ENCODE measurements at regions not wholly inside any gene's neighbourhood (a gene's known extent, or its start where the extent isn't known, plus 50 kb on each side); places are given as distances from the start of the nearest gene placed in this dataset.
A peak's percentile ranks its signal among the peaks of the same experiment; 100 is the strongest.
"Not testable (repeated sequence)": the region's sequence is repeated elsewhere in the genome, so short reads cannot be mapped to it uniquely, and the experiment has no call there.

DNA sequence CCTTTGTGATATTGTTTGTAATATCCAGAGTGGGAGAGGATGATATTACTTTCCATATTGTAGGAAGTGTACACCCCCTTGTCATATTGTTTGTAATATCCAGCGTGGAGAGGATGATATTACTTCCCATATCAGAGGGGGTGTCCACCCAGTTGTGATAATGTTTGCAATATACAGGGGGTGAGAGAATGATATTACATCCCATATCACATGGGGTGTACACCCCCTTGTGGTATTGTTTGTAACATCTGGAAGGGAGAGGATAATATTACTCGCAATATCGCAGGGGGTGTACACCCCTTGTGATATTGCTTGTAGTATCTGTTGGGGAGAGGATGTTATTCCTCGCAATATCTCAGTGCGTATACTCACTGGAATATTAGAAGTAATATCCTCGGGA lies 61.5 kb downstream of the PRSS23 start:
- H3K36me3 Mint-ChIP-seq (ENCODE audit: low read depth): no peaks in the 10 kb centered on the region
- intact Hi-C loops (cut with micrococcal nuclease): no loop called here
- no peaks in the 10 kb centered on the region for H3K27me3 Mint-ChIP-seq (ENCODE audit: low read depth)
- H3K4me3 Mint-ChIP-seq (ENCODE audit: low read depth): no peak overlapping the region
- DNase-seq (ENCODE audit: low spot score): no peak
- H3K9me3 Mint-ChIP-seq: no peaks in the 10 kb centered on the region
- H3K27ac Mint-ChIP-seq: no peak overlapping the region
- no peaks in the 10 kb centered on the region for H3K4me1 Mint-ChIP-seq (ENCODE audit: low read depth)

GRCh38 chr11:86863476-86863875 lies 63.1 kb downstream of the PRSS23 start:
- DNase-seq (ENCODE audit: low spot score): no peak
- Mint-ChIP-seq H3K27ac (no peak overlapping the region), H3K4me3 (ENCODE audit: low read depth) (no peak overlapping the region), H3K4me1 (ENCODE audit: low read depth) (no peaks in the 10 kb centered on the region), H3K36me3 (ENCODE audit: low read depth) (no peaks in the 10 kb centered on the region), H3K9me3 (no peaks in the 10 kb centered on the region), H3K27me3 (ENCODE audit: low read depth) (no peaks in the 10 kb centered on the region)
- intact Hi-C loops (cut with micrococcal nuclease): no loop called here

DNA sequence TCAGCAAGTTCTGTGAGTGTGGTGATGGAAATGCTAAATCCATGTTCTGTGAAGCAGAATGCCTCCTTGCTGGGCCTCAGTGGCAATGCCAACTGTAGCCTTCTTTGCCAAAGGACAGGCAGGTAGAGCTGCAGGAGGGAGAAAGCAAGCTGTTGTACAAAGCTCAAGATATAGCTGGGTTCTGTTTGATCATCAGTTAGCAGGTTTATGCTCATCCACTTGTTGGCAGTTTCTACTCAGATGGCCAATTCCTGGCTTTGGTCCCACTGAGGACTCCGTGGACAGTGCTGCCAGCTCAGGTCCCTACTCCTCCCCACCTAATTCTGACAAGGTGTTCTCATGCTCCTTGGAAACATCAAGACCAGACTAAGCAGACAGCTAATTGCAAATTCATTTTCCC lies 65.1 kb downstream of the PRSS23 start:
- intact Hi-C loops (cut with micrococcal nuclease): no loop called here
- Mint-ChIP-seq H3K36me3 (ENCODE audit: low read depth) (no peaks in the 10 kb centered on the region), H3K4me3 (ENCODE audit: low read depth) (no peak overlapping the region), H3K9me3 (no peaks in the 10 kb centered on the region), H3K27me3 (ENCODE audit: low read depth) (peaks cover 2% of the 10 kb centered on the region), H3K27ac (no peak overlapping the region), H3K4me1 (ENCODE audit: low read depth) (no peaks in the 10 kb centered on the region)
- DNase-seq (ENCODE audit: low spot score): no peak

DNA sequence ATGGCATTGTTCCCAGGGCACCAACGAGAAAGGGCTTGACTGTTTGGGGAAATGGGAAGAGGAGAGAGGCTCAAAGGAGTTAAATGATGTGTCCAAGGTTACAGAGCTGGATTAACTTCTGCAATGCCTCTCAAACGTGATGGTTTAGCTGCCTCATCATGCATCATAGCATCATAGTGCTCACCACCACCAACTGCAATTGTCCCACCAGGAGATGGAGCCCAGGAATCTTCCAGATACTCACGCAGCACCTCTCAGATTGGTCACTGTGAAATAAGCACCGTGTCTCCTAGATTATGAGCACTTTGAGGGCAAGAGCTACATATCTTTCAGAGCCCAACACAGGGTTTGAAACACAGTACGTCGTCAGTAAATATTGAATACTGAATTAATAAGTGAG lies 69.2 kb downstream of the PRSS23 start:
- Mint-ChIP-seq H3K27me3 (ENCODE audit: low read depth) (peaks cover 6% of the 10 kb centered on the region), H3K9me3 (no peaks in the 10 kb centered on the region), H3K4me3 (ENCODE audit: low read depth) (no peak overlapping the region), H3K27ac (no peak overlapping the region), H3K4me1 (ENCODE audit: low read depth) (no peaks in the 10 kb centered on the region), H3K36me3 (ENCODE audit: low read depth) (no peaks in the 10 kb centered on the region)
- DNase-seq (ENCODE audit: low spot score): no peak
- intact Hi-C loops (cut with micrococcal nuclease): no loop called here

GRCh38 chr11:86869966-86870570 lies 69.7 kb downstream of the PRSS23 start:
- Mint-ChIP-seq H3K27me3 (ENCODE audit: low read depth) (peaks cover 6% of the 10 kb centered on the region), H3K9me3 (no peaks in the 10 kb centered on the region), H3K4me1 (ENCODE audit: low read depth) (no peaks in the 10 kb centered on the region), H3K27ac (no peak overlapping the region), H3K36me3 (ENCODE audit: low read depth) (no peaks in the 10 kb centered on the region), H3K4me3 (ENCODE audit: low read depth) (no peak overlapping the region)
- peak; percentile 14 for DNase-seq (ENCODE audit: low spot score)
- intact Hi-C loops (cut with micrococcal nuclease): loop anchor here (1.0 kb wide), 1 partner anchor 49 kb away; no protein-coding TSS in a partner anchor

GRCh38 chr11:86873573-86874083 lies 73.3 kb downstream of the PRSS23 start:
- H3K27me3 Mint-ChIP-seq (ENCODE audit: low read depth): peaks cover 6% of the 10 kb centered on the region
- DNase-seq (ENCODE audit: low spot score): no peak
- no peaks in the 10 kb centered on the region for H3K4me1 Mint-ChIP-seq (ENCODE audit: low read depth)
- H3K36me3 Mint-ChIP-seq (ENCODE audit: low read depth): no peaks in the 10 kb centered on the region
- intact Hi-C loops (cut with micrococcal nuclease): no loop called here
- no peaks in the 10 kb centered on the region for H3K9me3 Mint-ChIP-seq
- no peak overlapping the region for H3K27ac Mint-ChIP-seq
- H3K4me3 Mint-ChIP-seq (ENCODE audit: low read depth): no peak overlapping the region

GRCh38 chr11:86874304-86875056 lies 74.1 kb downstream of the PRSS23 start:
- H3K4me3 Mint-ChIP-seq (ENCODE audit: low read depth): no peak overlapping the region
- H3K4me1 Mint-ChIP-seq (ENCODE audit: low read depth): no peaks in the 10 kb centered on the region
- peaks cover 6% of the 10 kb centered on the region for H3K27me3 Mint-ChIP-seq (ENCODE audit: low read depth)
- no peak for DNase-seq (ENCODE audit: low spot score)
- H3K36me3 Mint-ChIP-seq (ENCODE audit: low read depth): no peaks in the 10 kb centered on the region
- H3K9me3 Mint-ChIP-seq: no peaks in the 10 kb centered on the region
- H3K27ac Mint-ChIP-seq: no peak overlapping the region
- intact Hi-C loops (cut with micrococcal nuclease): no loop called here

- Mint-ChIP-seq H3K27ac (no peak overlapping the region), H3K4me3 (ENCODE audit: low read depth) (no peak overlapping the region), H3K9me3 (no peaks in the 10 kb centered on the region), H3K27me3 (ENCODE audit: low read depth) (peaks cover 4% of the 10 kb centered on the region), H3K36me3 (ENCODE audit: low read depth) (no peaks in the 10 kb centered on the region), H3K4me1 (ENCODE audit: low read depth) (no peaks in the 10 kb centered on the region)
- intact Hi-C loops (cut with micrococcal nuclease): no loop called here
- no peak for DNase-seq (ENCODE audit: low spot score)
Observed at GRCh38 chr11:86876716-86877234, 76.4 kb downstream of the PRSS23 start.

- Mint-ChIP-seq H3K4me1 (ENCODE audit: low read depth) (no peaks in the 10 kb centered on the region), H3K4me3 (ENCODE audit: low read depth) (no peak overlapping the region), H3K36me3 (ENCODE audit: low read depth) (no peaks in the 10 kb centered on the region), H3K27ac (no peak overlapping the region), H3K27me3 (ENCODE audit: low read depth) (peaks cover 8% of the 10 kb centered on the region), H3K9me3 (no peaks in the 10 kb centered on the region)
- DNase-seq (ENCODE audit: low spot score): no peak
- intact Hi-C loops (cut with micrococcal nuclease): no loop called here
Observed at GRCh38 chr11:86877503-86877902, 77.2 kb downstream of the PRSS23 start.

DNA sequence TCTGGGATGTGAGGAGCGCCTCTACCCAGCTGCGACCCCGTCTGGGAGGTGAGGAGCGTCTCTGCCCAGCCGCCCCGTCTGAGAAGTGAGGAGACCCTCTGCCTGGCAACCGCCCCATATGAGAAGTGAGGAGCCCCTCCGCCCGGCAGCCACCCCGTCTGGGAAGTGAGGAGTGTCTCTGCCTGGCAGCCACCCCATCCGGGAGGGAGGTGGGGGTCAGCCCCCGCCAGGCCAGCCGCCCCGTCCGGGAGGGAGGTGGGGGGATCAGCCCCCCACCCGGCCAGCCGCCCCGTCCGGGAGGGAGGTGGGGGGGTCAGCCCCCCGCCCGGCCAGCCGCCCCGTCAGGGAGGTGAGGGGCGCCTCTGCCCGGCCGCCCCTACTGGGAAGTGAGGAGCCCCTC lies 76.0 kb downstream of the FZD4 start:
- H3K36me3 Mint-ChIP-seq (ENCODE audit: low read depth); DNase-seq (ENCODE audit: low spot score); H3K27ac Mint-ChIP-seq; H3K27me3 Mint-ChIP-seq (ENCODE audit: low read depth); H3K9me3 Mint-ChIP-seq; H3K4me1 Mint-ChIP-seq (ENCODE audit: low read depth); H3K4me3 Mint-ChIP-seq (ENCODE audit: low read depth); intact Hi-C loops (cut with micrococcal nuclease): not testable (repeated sequence)

DNA sequence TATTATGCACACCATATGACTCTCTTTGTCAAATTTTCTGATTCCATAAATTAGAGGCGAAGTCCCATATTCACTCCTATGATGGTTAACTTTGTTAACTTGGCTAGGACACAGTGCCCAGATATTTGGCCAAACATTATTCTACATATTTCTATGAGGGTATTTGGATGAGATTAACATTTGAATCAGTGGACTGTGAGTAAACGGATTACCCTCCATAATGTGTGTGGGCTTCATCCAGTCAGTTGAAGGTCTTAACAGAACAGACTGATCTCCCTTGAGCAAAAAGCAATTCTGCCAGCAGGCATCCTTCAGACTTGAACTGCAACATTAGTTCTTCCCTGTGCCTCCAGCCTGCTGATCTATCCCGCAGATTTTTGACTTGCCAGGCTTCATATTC lies 69.9 kb downstream of the FZD4 start:
- Mint-ChIP-seq H3K4me1 (ENCODE audit: low read depth) (no peaks in the 10 kb centered on the region), H3K27ac (no peak overlapping the region), H3K4me3 (ENCODE audit: low read depth) (no peak overlapping the region), H3K9me3 (no peaks in the 10 kb centered on the region), H3K27me3 (ENCODE audit: low read depth) (peaks cover 12% of the 10 kb centered on the region), H3K36me3 (ENCODE audit: low read depth) (no peaks in the 10 kb centered on the region)
- intact Hi-C loops (cut with micrococcal nuclease): no loop called here
- DNase-seq (ENCODE audit: low spot score): no peak

DNA sequence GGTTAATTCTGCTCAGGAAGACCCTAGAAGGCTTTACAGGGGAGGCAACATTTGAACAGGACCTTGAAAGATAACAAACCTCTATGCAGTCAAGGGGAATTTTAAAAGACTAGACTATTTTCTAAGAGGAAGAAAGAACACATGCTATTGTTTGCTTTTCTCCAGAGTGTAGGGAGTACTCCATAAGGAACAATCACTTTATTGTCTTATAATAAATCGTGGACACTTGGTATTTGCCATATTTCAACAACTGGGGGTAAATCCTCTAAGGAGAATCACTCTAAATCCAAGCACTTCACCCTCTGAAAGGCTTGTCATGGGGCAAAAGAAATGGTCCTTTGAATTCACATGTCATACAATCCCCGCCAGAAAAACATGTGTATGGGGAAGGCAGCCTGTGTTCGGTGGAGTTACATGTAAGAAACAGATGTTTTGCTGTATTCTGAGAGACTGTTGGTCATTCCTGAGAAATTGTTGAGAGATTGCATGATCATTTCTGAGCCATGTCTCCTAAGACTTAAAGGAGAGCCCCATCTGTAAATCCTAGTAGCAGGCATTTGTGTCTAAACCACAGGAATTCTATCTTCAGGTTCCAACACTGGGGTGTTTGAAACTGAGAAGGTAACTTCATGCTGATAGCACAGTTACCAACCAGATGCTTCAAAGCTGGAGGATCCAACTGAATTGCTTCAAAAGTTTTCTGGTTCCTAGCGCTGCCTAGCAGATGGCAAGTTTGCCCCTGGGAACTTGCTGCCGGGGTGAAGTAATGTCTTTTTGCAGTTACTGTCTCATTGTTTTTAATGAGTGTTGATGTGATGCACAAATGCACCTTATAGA lies 66.8 kb downstream of the FZD4 start:
- Mint-ChIP-seq H3K36me3 (ENCODE audit: low read depth) (no peaks in the 10 kb centered on the region), H3K4me1 (ENCODE audit: low read depth) (no peaks in the 10 kb centered on the region), H3K27me3 (ENCODE audit: low read depth) (peaks cover 4% of the 10 kb centered on the region), H3K27ac (no peak overlapping the region), H3K9me3 (no peaks in the 10 kb centered on the region), H3K4me3 (ENCODE audit: low read depth) (no peak overlapping the region)
- no peak for DNase-seq (ENCODE audit: low spot score)
- intact Hi-C loops (cut with micrococcal nuclease): no loop called here

DNA sequence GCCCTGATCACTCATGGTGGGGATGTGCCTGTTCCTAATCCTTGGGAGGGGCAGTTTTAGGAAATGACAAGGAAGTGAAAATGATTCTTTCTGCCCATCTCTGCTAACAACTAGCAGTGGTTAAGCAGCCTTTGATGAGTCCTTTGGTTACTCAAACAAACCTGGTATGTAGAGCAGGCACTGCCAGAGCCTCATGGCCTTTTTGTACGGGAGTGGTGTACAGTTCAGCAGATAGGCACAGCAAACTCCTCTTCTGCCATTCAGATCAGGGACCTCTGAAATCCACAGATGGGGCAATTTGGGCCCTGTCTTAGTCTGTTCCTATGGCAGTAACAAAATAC lies 66.2 kb downstream of the FZD4 start:
- H3K27me3 Mint-ChIP-seq (ENCODE audit: low read depth): peaks cover 2% of the 10 kb centered on the region
- no peaks in the 10 kb centered on the region for H3K9me3 Mint-ChIP-seq
- H3K27ac Mint-ChIP-seq: no peak overlapping the region
- intact Hi-C loops (cut with micrococcal nuclease): no loop called here
- no peaks in the 10 kb centered on the region for H3K36me3 Mint-ChIP-seq (ENCODE audit: low read depth)
- DNase-seq (ENCODE audit: low spot score): no peak
- H3K4me3 Mint-ChIP-seq (ENCODE audit: low read depth): no peak overlapping the region
- no peaks in the 10 kb centered on the region for H3K4me1 Mint-ChIP-seq (ENCODE audit: low read depth)

All from activated T-helper 2 cell treated with anti-CD3 and anti-CD28 coated beads, Interferon-gamma antibody, Interleukin-2, Interleukin-4, amounts not matched to agents 10 μg/mL and 5 μg/mL and 100 μg/mL, durations not matched to agents 14 hours and 24 hours and 36 hours (primary cell).